Daoy (cell line): ENCODE measurements at regions not wholly inside any gene's neighbourhood (a gene's known extent, or its start where the extent isn't known, plus 50 kb on each side); places are given as distances from the start of the nearest gene placed in this dataset.

Experiments
- DNase-seq: peaks from one replicate; pipeline ENCODE4 v3.0.0-alpha.2; 2015; ENCODE audit warnings: low read depth

DNA sequence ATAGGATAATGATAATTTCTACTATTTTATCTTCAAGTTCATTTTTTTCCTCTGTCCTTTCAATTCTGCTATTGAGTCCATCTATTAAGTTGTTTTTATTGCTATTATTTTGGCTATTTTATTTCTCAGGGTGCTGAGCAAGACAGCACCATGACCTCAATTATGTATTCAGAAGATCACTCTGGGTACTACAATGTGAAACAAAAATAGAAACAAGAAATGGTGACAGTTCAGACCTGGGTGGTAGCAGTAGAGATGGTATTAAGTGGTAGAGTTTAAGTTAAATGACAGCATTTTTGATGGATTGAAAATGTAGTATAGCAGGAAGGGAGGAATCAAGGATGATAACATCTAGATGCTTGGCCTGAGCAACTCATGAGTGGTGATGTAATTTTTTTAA is 655.3 kb upstream of the PLXNA2 start:
- no peak for DNase-seq

DNA sequence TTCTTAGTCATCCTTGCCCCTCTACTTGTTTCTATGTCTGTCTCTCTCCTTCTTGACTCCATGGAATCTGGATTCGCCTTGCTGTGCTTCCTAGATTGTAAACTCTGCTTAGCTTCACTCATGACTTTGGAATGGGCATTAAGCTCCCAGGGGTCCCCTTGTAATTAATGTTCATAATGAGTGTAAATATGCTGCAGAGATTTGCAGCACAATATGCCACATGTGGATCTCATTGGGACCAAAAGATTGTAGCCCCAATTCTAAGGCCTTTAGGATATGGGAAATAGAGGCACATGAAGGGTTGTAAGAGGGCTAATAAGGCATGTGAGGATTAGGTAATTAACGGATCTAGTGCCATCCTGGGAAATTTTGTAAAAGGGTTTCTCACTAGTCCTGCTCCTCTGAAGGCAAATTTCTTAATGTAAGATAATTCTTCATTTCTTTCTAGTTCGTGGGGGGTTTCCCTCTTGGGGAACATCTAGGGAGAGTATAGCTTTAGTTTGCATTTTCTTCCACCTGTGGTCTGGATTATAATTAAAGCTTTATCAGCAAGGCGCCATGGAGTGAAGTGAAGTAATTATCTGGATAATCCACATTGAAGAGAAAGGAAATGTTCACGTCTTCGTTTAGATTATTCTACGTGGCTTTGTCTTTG is 659.2 kb upstream of the PLXNA2 start:
- DNase-seq = no peak

DNA sequence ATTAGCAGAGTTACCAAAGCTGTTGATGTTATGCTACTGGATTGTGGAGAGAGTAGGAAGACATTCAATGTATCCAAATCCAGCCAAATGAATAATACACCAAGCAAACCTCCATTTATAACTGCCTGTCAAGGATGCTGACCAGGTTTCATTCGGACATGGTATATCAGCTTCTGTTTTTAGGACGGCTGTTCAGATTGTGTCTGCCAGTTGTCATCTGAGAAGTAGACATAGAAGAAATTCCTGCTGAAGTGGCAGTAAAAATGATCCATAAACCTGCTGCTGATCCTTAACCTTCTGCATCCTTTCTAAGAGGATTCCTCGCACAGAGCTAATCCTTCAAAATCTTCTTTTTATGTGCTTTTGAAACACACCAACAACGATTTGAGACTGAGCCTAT is 663.6 kb upstream of the PLXNA2 start:
- DNase-seq = no peak

DNA sequence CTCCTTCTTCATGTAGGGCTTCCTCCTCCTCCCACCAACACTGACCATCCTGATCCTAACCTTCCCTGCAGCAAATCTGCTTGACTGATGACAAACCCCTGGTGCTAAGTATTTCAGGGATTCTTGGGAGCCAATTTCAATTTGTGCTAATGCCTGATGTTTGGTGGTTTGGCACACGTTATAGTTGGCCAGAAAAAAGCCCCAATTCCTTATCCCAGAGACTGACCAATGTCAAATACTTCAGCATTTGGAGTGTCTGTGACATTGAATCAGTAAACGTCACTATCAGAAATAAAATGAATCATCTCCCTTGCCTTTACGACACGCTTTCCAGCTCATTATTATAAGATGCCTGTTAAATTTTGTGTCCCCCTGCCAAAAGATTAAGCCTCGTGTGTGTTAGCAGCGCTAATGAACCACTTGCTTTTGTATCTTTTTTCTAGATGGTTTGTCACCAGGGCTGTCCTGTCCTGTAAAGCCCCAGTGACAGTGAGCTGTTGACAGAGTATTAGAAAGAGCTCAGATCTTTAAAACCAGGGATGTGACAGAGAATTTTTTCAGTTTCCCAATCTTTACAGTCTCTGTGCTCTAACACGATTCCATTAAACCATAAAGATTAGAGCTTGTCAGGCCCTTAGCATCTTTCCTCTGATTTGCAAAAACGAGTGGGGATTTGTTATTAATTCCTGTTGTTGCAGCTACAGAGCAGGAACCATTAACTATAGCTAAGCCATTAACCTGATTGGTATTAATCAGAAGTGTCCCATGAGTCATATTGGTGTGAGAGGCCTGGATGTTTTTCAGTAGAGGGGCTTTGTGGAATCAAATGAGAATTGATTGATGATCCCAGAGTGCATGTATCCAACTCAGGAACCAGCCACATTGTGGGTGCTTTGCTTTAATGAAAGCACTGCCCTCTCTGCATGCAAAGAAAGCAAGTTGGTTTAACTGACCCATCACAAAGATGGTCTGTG is 665.1 kb upstream of the PLXNA2 start:
- DNase-seq = no peak

DNA sequence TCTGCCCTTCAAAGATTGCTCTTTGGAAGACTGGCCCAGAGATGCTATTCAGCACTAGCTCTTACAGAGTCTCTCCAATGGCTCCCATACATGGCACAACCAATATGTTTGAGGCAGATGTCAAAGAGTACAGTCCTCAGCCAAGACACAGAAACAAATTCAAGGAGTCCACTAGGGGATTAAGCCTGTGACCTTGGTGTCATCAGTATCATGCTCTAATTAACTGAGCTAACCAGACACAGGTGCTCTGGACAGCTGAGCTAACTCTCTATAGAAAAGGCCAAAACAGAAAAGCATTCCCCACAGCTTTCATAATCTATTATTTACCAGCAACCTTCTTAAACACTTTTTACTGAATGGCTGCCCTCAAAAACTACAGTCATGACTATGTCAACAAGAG is 666.0 kb upstream of the PLXNA2 start:
- DNase-seq = no peak

DNA sequence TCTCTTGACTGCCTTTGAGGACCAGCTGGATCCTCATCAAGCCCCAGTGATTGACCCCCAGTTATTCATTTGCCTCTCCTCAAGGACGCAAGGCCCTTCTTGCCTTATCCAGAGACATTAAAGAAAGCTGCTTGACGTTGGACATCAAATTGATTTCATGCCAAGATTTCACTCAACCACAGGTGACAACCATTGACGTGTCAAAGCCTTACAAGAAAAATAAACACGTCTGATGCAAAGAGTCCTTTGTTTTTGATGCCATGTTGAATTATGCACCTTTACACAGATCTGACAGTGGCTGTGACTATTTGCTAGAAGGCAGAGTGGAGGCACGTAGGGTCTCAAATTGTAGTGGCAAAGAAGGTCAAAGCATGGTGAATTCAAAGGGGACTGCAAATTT is 666.2 kb upstream of the CAMK1G start:
- no peak for DNase-seq

DNA sequence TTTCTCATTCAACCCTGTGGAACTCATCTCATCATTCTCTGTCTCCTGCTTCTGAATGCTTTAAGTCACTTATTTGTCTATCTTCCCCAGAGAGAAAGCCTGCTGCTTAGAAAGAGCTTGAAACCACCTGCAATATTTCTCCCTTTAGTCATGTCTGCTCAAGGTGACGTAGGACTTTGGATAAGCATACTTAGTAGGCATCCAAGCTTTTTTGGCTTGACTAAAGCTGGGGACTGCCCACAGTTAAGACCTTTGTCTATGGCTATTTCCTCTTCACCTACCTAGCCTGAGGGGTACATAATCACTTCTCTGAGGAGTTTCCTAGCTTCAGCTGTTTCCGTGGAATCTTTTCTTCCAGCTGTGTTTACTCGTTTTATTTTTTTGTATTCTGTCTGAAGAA is 665.8 kb upstream of the CAMK1G start:
- DNase-seq = no peak

DNA sequence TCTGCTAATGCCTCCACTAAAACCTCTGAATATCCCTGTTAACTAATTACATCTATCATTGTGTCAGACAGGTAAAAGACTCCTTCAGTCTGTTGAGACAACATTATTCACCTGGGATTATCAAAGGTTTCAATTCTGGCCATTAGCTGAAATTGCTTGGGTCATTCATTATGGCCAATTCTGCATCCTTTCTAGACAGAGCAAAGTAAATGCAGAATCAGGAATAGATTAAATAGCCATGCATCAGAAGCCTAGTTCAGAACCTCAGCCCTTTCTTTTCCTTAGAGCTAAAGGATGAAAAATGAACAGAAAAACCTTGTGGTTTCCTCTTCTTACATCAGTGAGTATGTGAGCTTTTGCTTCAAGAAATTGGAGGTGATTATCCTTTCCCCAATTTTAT is 665.4 kb upstream of the CAMK1G start:
- no peak for DNase-seq

DNA sequence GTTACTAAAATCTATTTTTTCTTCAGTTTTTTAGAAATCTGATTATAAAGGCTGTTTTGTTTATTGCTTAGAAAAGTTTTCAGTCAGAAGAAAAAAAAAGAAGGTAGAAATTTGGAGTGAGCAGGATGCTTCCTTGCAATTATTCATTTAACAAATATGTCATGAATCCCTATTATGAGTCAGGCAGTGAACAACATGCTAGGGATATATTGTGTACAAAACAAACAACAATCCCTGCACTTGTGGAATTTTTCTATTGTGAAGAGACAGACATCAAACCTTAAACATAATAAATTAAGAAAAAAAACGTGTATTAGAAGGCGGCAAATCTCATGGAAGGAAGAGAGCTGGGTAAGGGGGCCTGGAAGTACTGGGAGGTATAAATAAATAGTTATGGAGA is 664.1 kb upstream of the CAMK1G start:
- no peak for DNase-seq

DNA sequence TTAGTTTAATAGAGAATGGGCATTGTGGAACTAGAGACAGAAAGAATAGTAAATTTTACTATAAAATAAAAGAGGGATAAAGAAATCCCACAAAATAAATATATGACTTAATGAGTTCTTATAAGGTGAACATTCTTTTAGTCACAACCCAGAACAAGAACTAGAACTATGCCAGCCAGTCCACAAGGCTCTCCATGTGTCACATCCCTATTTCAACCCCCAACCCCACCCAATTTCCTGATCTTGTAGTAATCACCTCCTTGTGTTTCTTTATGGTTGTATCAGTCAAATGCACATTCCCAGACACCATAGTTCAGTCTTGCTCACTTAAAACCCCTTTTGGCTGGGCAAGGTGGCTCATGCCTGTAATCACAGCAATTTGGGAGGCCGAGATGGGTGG is 662.3 kb upstream of the CAMK1G start:
- no peak for DNase-seq

DNA sequence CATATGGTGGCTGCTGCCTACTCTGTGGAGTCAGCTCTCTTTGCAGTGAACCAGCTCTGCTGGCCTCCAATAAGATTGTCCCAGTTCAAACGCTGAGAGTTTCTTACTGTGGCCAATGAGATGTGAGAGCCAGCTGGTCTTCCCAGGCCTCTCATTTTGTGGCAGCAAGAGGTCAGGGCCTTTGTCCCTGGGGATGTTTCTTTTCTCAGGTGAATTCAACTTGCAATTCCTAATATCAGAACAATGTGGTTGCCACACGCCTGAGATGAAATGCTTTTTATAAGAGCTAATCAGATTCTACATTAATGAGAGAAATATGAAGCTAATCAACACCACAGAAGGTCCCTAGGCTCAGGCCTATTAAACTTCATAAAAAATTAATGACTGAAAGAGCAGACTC is 660.1 kb upstream of the CAMK1G start:
- DNase-seq = no peak

DNA sequence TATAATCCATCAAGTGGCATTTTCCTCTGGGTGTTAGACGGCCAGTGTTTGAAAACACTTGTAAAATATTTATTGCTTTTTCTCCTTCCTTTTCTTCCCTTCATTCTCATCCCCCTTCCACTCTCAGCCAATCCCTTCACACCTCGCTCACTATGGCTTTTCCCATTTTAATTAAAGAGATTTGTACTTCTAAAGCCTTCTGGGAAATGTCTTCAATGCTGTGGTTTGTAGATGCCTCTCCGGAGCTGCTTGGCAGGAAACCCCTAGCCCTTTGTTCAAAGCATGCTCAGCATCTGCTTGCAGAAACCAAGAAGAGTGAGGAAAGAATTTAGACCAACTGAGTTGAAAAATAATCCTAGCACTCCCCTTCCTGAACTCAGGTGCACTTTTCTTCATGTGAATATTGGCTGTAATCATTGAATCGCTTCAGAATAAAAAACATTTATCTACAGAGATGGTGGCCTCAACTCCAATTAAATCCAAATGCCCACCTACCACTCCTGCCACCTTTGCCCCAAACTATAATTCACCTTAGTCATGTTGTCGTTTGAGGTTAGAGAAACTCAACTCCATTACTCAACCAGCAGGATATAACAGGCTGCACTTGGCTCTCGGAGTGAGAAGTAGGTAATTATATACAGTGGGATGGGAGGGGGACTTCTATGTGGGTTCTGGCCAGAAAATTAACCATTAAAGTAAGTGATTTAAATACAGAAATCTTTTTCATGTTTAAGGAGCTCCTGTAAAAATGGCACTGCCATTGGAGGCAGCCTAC is 659.4 kb upstream of the CAMK1G start:
- no peak for DNase-seq

DNA sequence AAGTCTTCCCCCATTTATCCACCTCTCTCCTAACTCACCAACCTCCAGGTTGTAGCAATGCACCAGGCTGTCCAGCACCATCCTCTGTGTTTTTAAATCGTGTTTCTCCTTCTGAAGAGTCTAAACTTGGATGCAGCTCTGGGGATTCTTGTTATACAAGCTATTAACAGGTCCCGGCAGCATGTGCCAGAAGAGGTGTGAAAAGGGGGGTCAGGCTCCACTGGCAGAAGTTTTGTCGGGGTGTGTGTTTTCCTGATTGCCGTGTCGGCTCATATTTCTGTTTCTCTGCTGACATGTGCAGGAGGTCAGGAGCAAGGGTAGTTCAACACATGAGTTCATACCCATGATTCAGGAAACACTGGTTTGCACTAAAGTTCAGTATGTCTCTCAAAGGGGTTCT is 658.6 kb upstream of the CAMK1G start:
- DNase-seq = no peak

DNA sequence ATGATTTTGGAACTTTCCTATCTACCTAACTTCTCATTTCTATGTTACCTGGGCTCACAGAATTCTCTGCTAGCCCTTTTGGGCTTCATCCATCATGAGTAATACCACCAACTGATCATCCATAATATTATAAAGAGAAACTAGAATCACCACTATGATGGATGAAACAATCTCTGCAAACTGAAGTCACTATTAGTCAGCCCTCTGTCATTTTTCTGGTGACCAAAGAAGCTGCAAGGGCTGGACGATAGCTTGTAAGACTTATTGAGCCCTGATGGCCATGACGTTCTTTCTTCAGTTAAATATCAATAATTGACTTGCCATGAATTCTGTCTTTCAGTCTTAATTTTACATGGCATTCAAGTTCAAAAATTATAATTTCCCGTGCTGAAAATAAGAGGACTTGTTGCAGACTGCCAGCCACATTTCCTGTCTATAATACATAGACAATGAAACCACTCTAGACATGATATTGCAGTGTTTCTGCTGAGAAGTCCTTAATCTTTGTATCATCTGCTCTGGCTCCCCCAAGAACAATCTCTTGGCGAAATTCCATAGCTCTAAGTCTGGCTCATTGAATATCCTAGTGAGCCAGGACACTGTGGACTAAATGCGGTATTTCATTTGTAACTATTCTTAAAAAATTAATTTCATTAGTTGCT is 655.0 kb upstream of the CAMK1G start:
- no peak for DNase-seq

DNA sequence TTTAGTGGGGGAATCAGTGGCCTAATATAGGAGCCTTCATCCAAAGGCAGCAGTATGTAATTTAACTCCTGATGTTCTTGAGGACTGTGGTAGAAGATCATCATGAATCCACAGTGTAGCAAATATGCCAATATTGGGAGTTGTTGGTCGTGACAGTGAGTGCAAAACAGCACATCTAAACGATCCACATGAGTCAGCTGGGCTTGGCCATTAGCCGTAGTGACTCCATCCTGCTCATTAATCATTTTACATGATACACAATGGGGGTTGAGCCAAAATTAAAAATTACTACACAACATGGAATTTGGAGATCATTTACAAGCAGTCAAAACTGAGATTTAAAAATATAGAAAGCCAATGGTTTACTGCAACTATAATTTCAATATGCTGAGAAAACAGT is 653.9 kb upstream of the CAMK1G start:
- peak; percentile 13 for DNase-seq

DNA sequence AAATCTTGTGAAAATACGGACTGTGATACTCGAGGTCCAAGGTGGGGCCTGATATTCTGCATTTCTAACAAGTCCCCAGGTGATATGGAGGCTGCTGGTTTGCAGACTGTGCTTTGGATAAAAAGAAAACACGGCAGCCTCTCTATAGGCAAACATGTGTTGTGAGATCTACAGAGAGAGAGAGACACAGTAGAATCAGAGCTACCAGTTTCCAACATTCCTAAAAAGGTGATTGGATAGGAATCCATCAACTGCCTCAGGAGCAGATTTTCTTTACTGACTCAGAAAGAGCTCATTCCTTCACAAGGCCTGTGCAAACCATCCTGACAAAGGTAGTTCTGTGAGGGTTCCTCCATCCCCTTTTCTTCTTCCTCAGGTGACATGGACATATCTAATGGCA is 651.6 kb upstream of the CAMK1G start:
- no peak for DNase-seq

DNA sequence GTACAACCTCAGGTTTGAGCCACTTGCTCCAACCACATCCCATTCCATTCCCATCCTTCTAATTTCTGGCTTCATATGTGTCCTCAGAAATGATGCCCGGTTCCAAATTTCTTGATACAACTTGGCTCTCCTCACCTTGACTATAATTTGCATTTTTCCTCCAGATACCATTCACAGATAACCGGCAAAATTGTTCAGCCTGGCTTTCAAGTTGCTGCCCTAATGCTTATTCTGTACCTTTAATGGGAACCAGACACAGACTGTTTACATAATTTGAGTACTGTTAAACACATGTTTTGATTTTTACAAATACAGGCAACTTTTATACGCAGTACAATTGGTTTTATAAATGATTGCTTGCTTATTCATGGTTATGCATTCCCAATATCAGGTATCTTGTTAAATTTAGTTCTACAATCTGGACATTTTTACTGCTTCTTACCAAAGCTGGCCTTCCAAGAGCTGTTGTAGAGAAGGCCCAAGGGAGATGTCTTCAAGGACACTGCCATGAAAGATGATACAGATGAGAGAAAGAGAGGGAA is 649.5 kb upstream of the CAMK1G start:
- no peak for DNase-seq

DNA sequence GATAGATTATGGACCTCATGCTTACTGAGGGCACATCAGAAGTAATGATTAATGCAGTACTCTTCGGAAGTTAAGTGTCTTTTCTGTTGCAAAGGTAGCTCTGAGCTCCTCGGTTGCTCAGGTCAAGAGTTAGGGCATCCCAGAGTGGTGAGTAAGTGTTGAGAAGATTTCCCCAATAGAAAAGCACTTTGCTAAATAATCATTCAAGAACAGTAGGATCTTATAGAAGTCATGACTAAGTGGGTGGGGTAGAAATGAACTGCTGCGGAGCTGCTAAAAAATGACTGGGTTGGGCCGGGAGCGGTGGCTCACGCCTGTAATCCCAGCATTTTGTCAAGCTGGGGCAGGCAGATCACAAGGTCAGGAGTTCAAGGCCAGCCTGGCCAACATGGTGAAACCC is 648.6 kb upstream of the CAMK1G start:
- no peak for DNase-seq

DNA sequence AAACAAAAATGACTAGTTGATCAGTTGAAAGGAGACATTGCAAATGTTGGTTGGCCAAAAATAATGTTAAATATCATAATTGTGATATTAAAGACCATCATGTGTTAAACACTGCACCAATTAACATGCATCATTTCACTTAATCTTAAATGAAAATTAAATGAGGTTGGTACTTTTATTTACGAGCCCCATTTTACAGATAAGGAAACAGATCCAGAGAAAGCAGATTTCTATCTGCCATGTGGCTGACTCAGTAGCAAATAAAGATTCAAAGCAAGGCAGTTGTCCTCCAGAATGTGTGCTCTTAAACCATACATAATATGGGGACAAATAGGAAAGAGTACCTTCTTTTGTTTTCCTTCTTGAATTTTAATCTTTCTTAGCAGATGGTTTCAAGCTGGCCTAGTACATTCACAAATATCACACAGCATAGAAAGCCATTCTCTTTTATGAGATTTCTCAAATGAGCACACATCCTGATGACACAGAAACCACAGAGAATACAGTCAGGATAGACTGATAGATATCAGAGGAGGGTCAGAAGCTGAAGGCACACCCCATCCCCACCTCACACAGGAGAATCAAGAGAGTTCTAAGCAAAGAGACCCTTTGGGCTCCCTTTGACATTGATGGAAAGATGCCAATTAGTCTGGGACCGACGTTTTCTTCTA is 647.9 kb upstream of the CAMK1G start:
- DNase-seq = no peak

DNA sequence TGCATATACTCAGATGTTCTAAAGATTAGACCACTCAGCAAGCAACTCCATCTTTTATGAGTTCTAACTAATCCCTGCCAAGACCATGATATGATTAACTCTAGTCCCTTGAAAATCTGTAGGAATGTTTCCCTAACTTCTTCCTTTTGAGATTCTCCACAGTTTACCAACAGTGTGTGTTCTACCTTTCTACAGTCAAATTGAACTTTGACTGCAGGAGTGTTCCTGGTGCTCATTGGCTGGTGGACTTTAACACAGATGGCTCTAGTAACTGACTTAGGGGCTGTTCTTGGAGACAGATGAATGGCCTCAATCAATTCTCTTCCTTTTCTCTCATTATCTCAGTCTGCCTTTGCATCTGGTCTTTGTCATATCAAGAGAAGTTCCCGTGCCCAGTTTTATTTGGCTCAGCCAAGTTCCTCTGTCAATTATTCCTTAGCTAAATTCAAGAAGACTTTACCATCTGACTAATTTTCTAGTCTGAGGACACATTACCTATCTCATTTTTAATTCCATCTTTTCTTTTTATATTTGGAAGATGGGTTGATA is 643.9 kb upstream of the CAMK1G start:
- no peak for DNase-seq
